Epidermal melanocyte (primary cell): ENCODE measurements at regions not wholly inside any gene's neighbourhood (a gene's known extent, or its start where the extent isn't known, plus 50 kb on each side); places are given as distances from the start of the nearest gene placed in this dataset.
"Not testable (repeated sequence)": the region's sequence is repeated elsewhere in the genome, so short reads cannot be mapped to it uniquely, and the experiment has no call there.

Source experiments
- DNase-seq: peaks from one replicate; pipeline ENCODE4 v3.0.0; 2011; ENCODE audit warnings: low spot score; ENCODE audit not compliant: insufficient read length

GRCh38 chr20:40634891-40635290 lies 54.1 kb downstream of the MAFB start:
- no peak for DNase-seq

GRCh38 chr20:40633123-40633850 lies 55.7 kb downstream of the MAFB start:
- DNase-seq, result no peak

- no peak for DNase-seq
These were observed 56.6 kb downstream of the MAFB start for GRCh38 chr20:40632346-40632976.

GRCh38 chr20:40631119-40631631 lies 57.9 kb downstream of the MAFB start:
- DNase-seq, result no peak

- DNase-seq, result no peak
These were observed 58.3 kb downstream of the MAFB start for GRCh38 chr20:40630713-40631112.

GRCh38 chr20:40630099-40630498 lies 58.9 kb downstream of the MAFB start:
- DNase-seq, result no peak

- DNase-seq, result no peak
These were observed 60.2 kb downstream of the MAFB start for GRCh38 chr20:40628877-40629276.

- not testable (repeated sequence) for DNase-seq
These were observed 70.0 kb downstream of the MAFB start for GRCh38 chr20:40619053-40619452.

- no peak for DNase-seq
These were observed 71.4 kb downstream of the MAFB start for GRCh38 chr20:40617594-40617993.

GRCh38 chr20:40612837-40613236 lies 76.2 kb downstream of the MAFB start:
- DNase-seq, result no peak

GRCh38 chr20:40612247-40612646 lies 76.8 kb downstream of the MAFB start:
- no peak for DNase-seq

- no peak for DNase-seq
These were observed 78.3 kb downstream of the MAFB start for GRCh38 chr20:40610730-40611129.

- no peak for DNase-seq
These were observed 81.1 kb downstream of the MAFB start for GRCh38 chr20:40607927-40608326.

- no peak for DNase-seq
These were observed 82.4 kb downstream of the MAFB start for GRCh38 chr20:40606660-40607059.

GRCh38 chr20:40606237-40606636 lies 82.8 kb downstream of the MAFB start:
- no peak for DNase-seq

- DNase-seq, result no peak
These were observed 84.6 kb downstream of the MAFB start for GRCh38 chr20:40604416-40604815.

- no peak for DNase-seq
These were observed 85.9 kb downstream of the MAFB start for GRCh38 chr20:40603057-40603651.

- DNase-seq, result no peak
These were observed 86.7 kb downstream of the MAFB start for GRCh38 chr20:40602381-40602780.

- DNase-seq, result no peak
These were observed 88.4 kb downstream of the MAFB start for GRCh38 chr20:40600441-40601219.

- no peak for DNase-seq
These were observed 89.0 kb downstream of the MAFB start for GRCh38 chr20:40599987-40600386.

- DNase-seq, result no peak
These were observed 96.1 kb downstream of the MAFB start for GRCh38 chr20:40592941-40593340.

- DNase-seq, result no peak
These were observed 97.5 kb downstream of the MAFB start for GRCh38 chr20:40591536-40591935.
